GM13976 (cell line): ENCODE measurements at regions not wholly inside any gene's neighbourhood (a gene's known extent, or its start where the extent isn't known, plus 50 kb on each side); places are given as distances from the start of the nearest gene placed in this dataset.

ENCODE experiments used
- DNase-seq: peaks from one replicate; pipeline ENCODE4 v3.0.0; 2012; ENCODE audit warnings: low spot score
- in situ Hi-C: fragments of 300-500 bp; cut with MboI; formaldehyde crosslinking; loops from one replicate; pipeline ENCODE4 v1.12.0; 2022; ENCODE audit warnings: low sequenced_read_pairs, mixed read lengths, inconsistent platforms; ENCODE audit not compliant: unreplicated experiment
- TF ChIP-seq, protein P1 (sequence below): IDR thresholded peaks from 2 replicates; pipeline ENCODE4 v1.5.1; 2012; ENCODE audit warnings: borderline replicate concordance, mild to moderate bottlenecking; ENCODE audit not compliant: insufficient read depth; ENCODE audit errors: extremely low read depth, missing control alignments, control extremely low read depth

DNA sequence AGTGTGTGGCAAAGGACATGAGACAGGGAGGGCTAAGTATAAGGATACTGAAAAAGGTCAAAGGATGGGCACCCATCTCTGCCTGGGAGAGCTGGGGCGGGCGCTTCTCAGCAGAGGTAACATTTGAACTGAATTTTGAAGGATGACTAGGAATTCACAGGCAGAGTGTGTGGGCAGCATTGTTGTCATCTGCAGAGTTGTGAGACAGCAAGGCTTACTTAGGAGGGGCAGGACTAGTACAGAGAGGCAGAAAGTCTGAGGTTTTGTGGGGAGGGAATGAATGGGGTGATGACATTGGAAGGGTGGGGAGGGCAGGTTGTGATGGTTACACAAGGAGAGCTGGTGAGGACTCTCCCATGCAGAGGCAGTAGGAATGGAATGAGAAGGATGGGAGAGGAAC is 84.1 kb upstream of the PRR23C start:
- in situ Hi-C loops: no loop called here
- no peak for DNase-seq
- TF ChIP-seq, protein P1, sequence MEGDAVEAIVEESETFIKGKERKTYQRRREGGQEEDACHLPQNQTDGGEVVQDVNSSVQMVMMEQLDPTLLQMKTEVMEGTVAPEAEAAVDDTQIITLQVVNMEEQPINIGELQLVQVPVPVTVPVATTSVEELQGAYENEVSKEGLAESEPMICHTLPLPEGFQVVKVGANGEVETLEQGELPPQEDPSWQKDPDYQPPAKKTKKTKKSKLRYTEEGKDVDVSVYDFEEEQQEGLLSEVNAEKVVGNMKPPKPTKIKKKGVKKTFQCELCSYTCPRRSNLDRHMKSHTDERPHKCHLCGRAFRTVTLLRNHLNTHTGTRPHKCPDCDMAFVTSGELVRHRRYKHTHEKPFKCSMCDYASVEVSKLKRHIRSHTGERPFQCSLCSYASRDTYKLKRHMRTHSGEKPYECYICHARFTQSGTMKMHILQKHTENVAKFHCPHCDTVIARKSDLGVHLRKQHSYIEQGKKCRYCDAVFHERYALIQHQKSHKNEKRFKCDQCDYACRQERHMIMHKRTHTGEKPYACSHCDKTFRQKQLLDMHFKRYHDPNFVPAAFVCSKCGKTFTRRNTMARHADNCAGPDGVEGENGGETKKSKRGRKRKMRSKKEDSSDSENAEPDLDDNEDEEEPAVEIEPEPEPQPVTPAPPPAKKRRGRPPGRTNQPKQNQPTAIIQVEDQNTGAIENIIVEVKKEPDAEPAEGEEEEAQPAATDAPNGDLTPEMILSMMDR: no peak

DNA sequence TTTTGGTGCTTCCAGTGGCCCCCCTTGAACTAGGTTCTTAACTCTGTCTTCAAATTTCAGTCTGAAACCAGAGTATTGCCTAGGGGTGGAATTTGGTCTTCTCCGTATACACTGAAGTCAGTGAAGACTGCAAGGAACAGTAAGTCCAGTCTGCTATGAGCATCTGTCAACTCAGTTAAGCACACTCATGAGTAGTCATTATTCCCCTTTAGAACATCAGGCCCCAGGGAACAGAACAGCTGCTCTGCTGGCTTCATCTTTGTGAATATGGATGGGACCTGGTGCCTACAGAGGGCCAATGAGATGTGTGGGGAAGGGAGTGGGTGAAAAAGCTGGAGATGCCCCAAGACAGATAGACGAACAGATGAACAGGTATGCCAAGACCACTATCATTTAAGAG is 85.2 kb upstream of the PRR23C start:
- in situ Hi-C loops: no loop called here
- TF ChIP-seq, protein P1: no peak

DNA sequence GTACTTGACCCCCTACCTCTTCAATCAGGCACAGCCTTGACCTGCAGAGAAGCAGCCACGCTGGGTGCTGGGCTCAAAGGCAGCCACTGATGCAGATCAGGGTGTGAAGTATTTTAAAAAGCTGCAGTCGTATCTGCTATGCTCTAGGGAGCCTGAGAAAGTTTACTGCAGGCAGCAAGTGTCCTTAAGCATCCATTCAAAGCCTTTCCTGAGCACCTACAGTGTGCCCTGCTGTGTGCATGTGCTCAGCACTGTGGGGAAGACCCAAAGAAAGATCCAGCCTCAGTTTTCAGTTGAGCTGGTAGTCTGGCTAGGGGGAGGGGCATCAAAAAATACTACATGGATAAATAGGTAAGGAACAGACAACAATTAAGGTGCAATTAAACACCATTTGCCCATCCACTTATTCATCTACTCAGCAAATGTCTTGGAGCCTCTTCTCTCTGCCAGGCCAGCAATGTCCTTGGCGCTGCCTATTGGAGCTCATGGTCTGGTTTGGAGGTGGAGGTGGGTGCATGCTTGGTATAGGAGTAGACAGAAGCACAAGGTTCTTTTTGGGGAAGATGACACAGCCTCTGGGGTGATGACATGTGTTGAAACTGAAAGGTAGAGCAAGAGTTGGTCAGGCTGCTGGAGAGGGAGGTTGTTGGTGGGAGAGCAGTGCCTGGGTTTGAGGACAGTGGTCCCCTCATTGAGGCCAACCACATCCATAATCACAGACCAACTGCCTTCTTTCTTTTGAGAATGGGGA is 85.9 kb upstream of the PRR23C start:
- in situ Hi-C loops: no loop called here
- DNase-seq: no peak
- TF ChIP-seq, protein P1: no peak

More for the DNA sequence above, 85.2 kb upstream of the PRR23C start:
- no peak for DNase-seq

DNA sequence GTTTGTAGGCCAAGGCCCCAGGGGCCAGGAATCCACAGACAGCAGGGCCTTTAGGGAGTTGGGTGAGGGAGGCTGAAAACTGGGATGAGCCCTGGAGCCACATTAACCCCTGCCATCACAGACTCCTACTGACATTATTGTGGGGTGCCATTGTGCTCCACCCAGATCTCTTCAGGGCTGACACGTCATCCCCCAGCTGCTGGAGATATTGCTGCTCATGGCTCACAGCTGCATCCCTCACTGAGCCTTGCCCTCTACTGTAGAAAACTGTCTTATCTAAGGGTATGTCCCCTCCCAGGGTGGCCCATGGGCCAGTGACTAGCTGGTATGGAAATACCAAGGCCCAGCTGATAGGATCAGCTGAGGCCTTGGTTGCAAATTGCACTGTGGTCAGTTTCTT is 87.3 kb upstream of the PRR23C start:
- TF ChIP-seq, protein P1: no peak
- no peak for DNase-seq
- in situ Hi-C loops: no loop called here

DNA sequence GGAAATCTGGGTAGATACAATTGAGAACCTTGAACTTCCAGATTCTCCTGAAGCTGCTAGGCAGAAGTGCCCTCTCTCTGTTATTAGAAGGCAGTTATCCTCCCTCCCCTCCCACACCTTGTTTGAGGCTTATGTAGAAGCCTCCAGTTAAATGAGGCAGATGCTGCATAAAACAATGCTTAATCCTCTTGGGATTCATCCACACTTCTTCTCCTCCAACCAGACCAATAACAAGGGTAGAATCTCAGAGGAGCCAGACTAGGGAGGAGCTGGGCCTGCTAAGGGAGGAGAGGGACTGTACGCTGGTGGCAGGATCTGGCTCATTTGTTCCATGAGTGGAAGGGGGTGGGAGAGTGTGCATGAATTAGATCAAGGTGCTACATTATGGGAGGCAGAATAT is 88.3 kb upstream of the PRR23C start:
- TF ChIP-seq, protein P1: no peak
- in situ Hi-C loops: no loop called here
- no peak for DNase-seq

DNA sequence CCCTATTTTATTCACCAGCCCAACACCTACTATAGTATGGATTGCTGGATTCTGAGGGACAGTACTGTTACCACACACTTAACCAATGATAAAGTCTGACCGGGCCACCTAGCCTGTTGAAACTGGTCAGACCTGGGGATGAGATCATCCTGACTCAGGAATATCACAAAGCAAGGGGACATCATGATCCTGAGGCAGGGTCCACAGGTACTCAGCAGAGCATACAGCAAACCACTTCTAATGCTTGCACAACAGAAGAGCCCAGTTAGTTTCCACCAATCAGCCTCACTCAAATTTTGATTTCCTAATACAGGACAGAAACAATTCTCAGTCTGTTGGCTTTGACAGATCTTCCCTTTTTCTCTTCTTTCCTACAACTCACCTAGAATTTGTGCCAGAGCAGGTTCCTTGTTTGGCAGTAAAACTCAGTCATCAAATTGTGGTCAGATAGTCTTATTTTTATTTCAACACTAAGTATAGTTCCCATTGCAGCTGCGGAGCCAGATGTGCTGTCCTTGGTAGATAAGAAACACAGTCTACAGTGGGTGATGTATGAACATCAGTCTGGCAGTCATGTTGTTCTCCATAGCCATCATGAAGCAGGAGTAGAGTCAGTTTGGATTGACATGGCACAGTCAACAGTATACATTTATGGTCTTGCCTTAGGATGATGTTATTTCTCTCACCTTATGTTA is 90.1 kb upstream of the PRR23C start:
- no peak for DNase-seq
- TF ChIP-seq, protein P1: no peak
- in situ Hi-C loops: no loop called here
